Limb (tissue), 2 donors: ENCODE measurements at regions not wholly inside any gene's neighbourhood (a gene's known extent, or its start where the extent isn't known, plus 50 kb on each side); places are given as distances from the start of the nearest gene placed in this dataset.

Experiments used
- DNase-seq, 2 donors: peaks; one replicate each; pipeline ENCODE4 v3.0.0-alpha.2; 2016; ENCODE audit errors: extremely low spot score in 2 of 2

GRCh38 chr4:15130441-15130840 is 128.2 kb downstream of the CPEB2 start:
- no peak for DNase-seq

GRCh38 chr4:15131551-15131950 is 129.3 kb downstream of the CPEB2 start:
- DNase-seq = no peak

GRCh38 chr4:15132739-15133138 is 130.5 kb downstream of the CPEB2 start:
- peak in 1 of 2 donors; percentile 21 for DNase-seq

- no peak for DNase-seq
Observed at GRCh38 chr4:15139599-15139998, 137.3 kb downstream of the CPEB2 start.

GRCh38 chr4:15142201-15142600 is 139.9 kb downstream of the CPEB2 start:
- no peak for DNase-seq

GRCh38 chr4:15143551-15143950 is 141.3 kb downstream of the CPEB2 start:
- no peak for DNase-seq

GRCh38 chr4:15144249-15144966 is 142.1 kb downstream of the CPEB2 start:
- DNase-seq = no peak

GRCh38 chr4:15144967-15145295 is 142.7 kb downstream of the CPEB2 start:
- DNase-seq = no peak

GRCh38 chr4:15145709-15146108 is 143.4 kb downstream of the CPEB2 start:
- DNase-seq = no peak

- no peak for DNase-seq
Observed at GRCh38 chr4:15147714-15148113, 145.4 kb downstream of the CPEB2 start.

GRCh38 chr4:15148199-15148598 is 145.9 kb downstream of the CPEB2 start:
- no peak for DNase-seq

GRCh38 chr4:15148691-15149090 is 146.4 kb downstream of the CPEB2 start:
- DNase-seq = no peak

GRCh38 chr4:15149234-15149838 is 147.1 kb downstream of the CPEB2 start:
- DNase-seq = no peak

- peak in 1 of 2 donors; percentile 70 for DNase-seq
Observed at GRCh38 chr4:15149839-15150592, 147.7 kb downstream of the CPEB2 start.

- no peak for DNase-seq
Observed at GRCh38 chr4:15150631-15151030, 148.3 kb downstream of the CPEB2 start.

GRCh38 chr4:15151033-15151432 is 148.8 kb downstream of the CPEB2 start:
- DNase-seq = no peak

- DNase-seq = no peak
Observed at GRCh38 chr4:15153662-15154061, 151.4 kb downstream of the CPEB2 start.

GRCh38 chr4:15158406-15159091 is 156.3 kb downstream of the CPEB2 start:
- DNase-seq = no peak

GRCh38 chr4:15159477-15160019 is 157.3 kb downstream of the CPEB2 start:
- no peak for DNase-seq

- no peak for DNase-seq
Observed at GRCh38 chr4:15161439-15161838, 159.2 kb downstream of the CPEB2 start.

GRCh38 chr4:15162046-15162445 is 159.8 kb downstream of the CPEB2 start:
- no peak for DNase-seq
